ENCODE measurements at regions not wholly inside any gene's neighbourhood (a gene's known extent, or its start where the extent isn't known, plus 50 kb on each side); places are given as distances from the start of the nearest gene placed in this dataset.

GRCh38 chr12:58089588-58089987, 148.2 kb downstream of the ATP23 start:
- intact Hi-C loops (cut with micrococcal nuclease; ENCODE audit: unreplicated experiment): no loop called here
- Histone ChIP-seq H3K27me3 (ENCODE audit: control insufficient read depth, insufficient read depth, low read length) (no peaks in the 10 kb centered on the region), H3K4me3 (ENCODE audit: low read depth in 2 of 2, low read length in 2 of 2) (no peak overlapping the region), H3K36me3 (ENCODE audit: control insufficient read depth, insufficient read depth, low read length) (no peaks in the 10 kb centered on the region), H3K9me3 (ENCODE audit: control insufficient read depth, insufficient read depth, low read depth, low read length) (no peaks in the 10 kb centered on the region), H3K27ac (ENCODE audit: low read length) (no peak overlapping the region), H3K4me1 (ENCODE audit: control insufficient read depth, insufficient read depth, low read length) (no peaks in the 10 kb centered on the region)
- ChIA-PET POLR2A (no interaction called here), CTCF (no interaction called here)
- TF ChIP-seq SIN3A (IDR thresholded peaks at IDR 0.05; ENCODE audit: borderline replicate concordance, insufficient read depth, low read depth, low read length): no peak
- no peak for TF ChIP-seq POLR2AphosphoS5 (IDR thresholded peaks at IDR 0.05; ENCODE audit: low read depth, low read length)
- TF ChIP-seq CTCF (IDR thresholded peaks at IDR 0.05): no peak
- no peak for TF ChIP-seq TCF7L2 (IDR thresholded peaks at IDR 0.05; ENCODE audit: low read depth, low read length)
- TF ChIP-seq REST (IDR thresholded peaks at IDR 0.05; ENCODE audit: insufficient read depth in 1 of 2, low read depth in 2 of 2, low read length in 1 of 2): no peak
- DNase-seq (ENCODE audit: low read depth, low spot score) (no peak), ATAC-seq (no peak)
- in situ Hi-C loops (cut with HindIII; ENCODE audit: low pct_unique_long_range_greater_than_20kb, low sequenced_read_pairs): no loop called here
- no TSS peak for BruUV-seq (replicated peaks)

GRCh38 chr12:58090685-58091084, 149.3 kb downstream of the ATP23 start:
- Histone ChIP-seq H3K27me3 (ENCODE audit: control insufficient read depth, insufficient read depth, low read length) (no peaks in the 10 kb centered on the region), H3K4me1 (ENCODE audit: control insufficient read depth, insufficient read depth, low read length) (no peaks in the 10 kb centered on the region), H3K9me3 (ENCODE audit: control insufficient read depth, insufficient read depth, low read depth, low read length) (no peaks in the 10 kb centered on the region), H3K36me3 (ENCODE audit: control insufficient read depth, insufficient read depth, low read length) (no peaks in the 10 kb centered on the region), H3K27ac (ENCODE audit: low read length) (no peak overlapping the region), H3K4me3 (ENCODE audit: low read depth in 2 of 2, low read length in 2 of 2) (no peak overlapping the region)
- no TSS peak for BruUV-seq (replicated peaks)
- ATAC-seq: no peak
- CTCF ChIA-PET: no interaction called here
- in situ Hi-C loops (cut with HindIII; ENCODE audit: low pct_unique_long_range_greater_than_20kb, low sequenced_read_pairs): no loop called here
- DNase-seq (ENCODE audit: low read depth, low spot score): no peak
- TF ChIP-seq POLR2AphosphoS5 (IDR thresholded peaks at IDR 0.05; ENCODE audit: low read depth, low read length) (no peak), TCF7L2 (IDR thresholded peaks at IDR 0.05; ENCODE audit: low read depth, low read length) (no peak), SIN3A (IDR thresholded peaks at IDR 0.05; ENCODE audit: borderline replicate concordance, insufficient read depth, low read depth, low read length) (no peak)
- intact Hi-C loops (cut with micrococcal nuclease; ENCODE audit: unreplicated experiment): no loop called here
- POLR2A ChIA-PET: no interaction called here

- ATAC-seq (no peak), DNase-seq (ENCODE audit: low read depth, low spot score) (no peak)
- no peak for TF ChIP-seq SIN3A (IDR thresholded peaks at IDR 0.05; ENCODE audit: borderline replicate concordance, insufficient read depth, low read depth, low read length)
- no peak for TF ChIP-seq CTCF (IDR thresholded peaks at IDR 0.05)
- ChIA-PET POLR2A (no interaction called here), CTCF (no interaction called here)
- Histone ChIP-seq H3K36me3 (ENCODE audit: control insufficient read depth, insufficient read depth, low read length) (no peaks in the 10 kb centered on the region), H3K27me3 (ENCODE audit: control insufficient read depth, insufficient read depth, low read length) (no peaks in the 10 kb centered on the region), H3K4me1 (ENCODE audit: control insufficient read depth, insufficient read depth, low read length) (no peaks in the 10 kb centered on the region), H3K4me3 (ENCODE audit: low read depth in 2 of 2, low read length in 2 of 2) (no peak overlapping the region), H3K9me3 (ENCODE audit: control insufficient read depth, insufficient read depth, low read depth, low read length) (no peaks in the 10 kb centered on the region), H3K27ac (ENCODE audit: low read length) (no peak overlapping the region)
- no TSS peak for BruUV-seq (replicated peaks)
- intact Hi-C loops (cut with micrococcal nuclease; ENCODE audit: unreplicated experiment): no loop called here
- in situ Hi-C loops (cut with HindIII; ENCODE audit: low pct_unique_long_range_greater_than_20kb, low sequenced_read_pairs): no loop called here
These were observed 153.6 kb downstream of the ATP23 start for GRCh38 chr12:58095002-58095401.

All from Panc1 (cell line).